GM12878 (cell line): ENCODE measurements at regions not wholly inside any gene's neighbourhood (a gene's known extent, or its start where the extent isn't known, plus 50 kb on each side); places are given as distances from the start of the nearest gene placed in this dataset.

Source experiments
- ATAC-seq: fragments of 200-7000 bp; cut with Tn5 transposase; 3 replicates; pipeline ENCODE4 v1.9.1; 2020; ENCODE audit warnings: mild to moderate bottlenecking, moderate library complexity
- BruUV-seq: library from RNA; stranded (reverse); fragments of 400-500 nt; replicated peaks from 2 replicates; lab custom pipeline; 2021; lab: Mats Ljungman, UMichigan
- CTCF ChIA-PET: fragments of 300-600 bp; sonication (Branson Sonifier 250); formaldehyde crosslinking; extraction: SDS; loops from one replicate; lab custom pipeline; 2021; ENCODE audit warnings: inconsistent platforms; lab: Yijun Ruan, JAX
- POLR2A ChIA-PET: fragments of 350-600 bp; formaldehyde crosslinking; extraction: SDS; loops from one replicate; lab custom pipeline; 2021; ENCODE audit warnings: inconsistent platforms; lab: Charles Lee
- RAD21 ChIA-PET: fragments of 300-600 bp; sonication (Branson Sonifier 250); formaldehyde crosslinking; loops from one replicate; lab custom pipeline; 2023; ENCODE audit warnings: antibody characterized with exemption; ENCODE audit not compliant: unreplicated experiment; lab: Charles Lee
- SMC1A ChIA-PET: fragments of 300-600 bp; sonication (Branson Sonifier 250); formaldehyde crosslinking; loops from one replicate; lab custom pipeline; 2023; ENCODE audit not compliant: unreplicated experiment, uncharacterized antibody; lab: Charles Lee
- DNase-seq: peaks from one replicate; pipeline ENCODE4 v3.0.0-alpha.2; 2011; ENCODE audit warnings: low read depth, low spot score
- FAIRE-seq: peaks from 3 replicates; lab custom pipeline; 2011; peaks lifted over from hg19 to GRCh38; lab: Jason Lieb, UNC
- H2AFZ ChIP-seq: 2 replicates; pipeline ENCODE4 v1.6.0; 2011; ENCODE audit warnings: low read depth, low read length, control low read depth; ENCODE audit not compliant: control insufficient read depth
- H3K27ac ChIP-seq: 2 replicates; pipeline ENCODE4 v1.5.1; 2011; ENCODE audit warnings: control low read depth; ENCODE audit not compliant: control insufficient read depth, insufficient read depth
- H3K27me3 ChIP-seq, 2 experiments: replicated peaks in 1 of 2; 2 replicates each; pipeline versions ENCODE4 v1.6.0 to v1.6.1; 2011; ENCODE audit warnings: low read length in 1 of 2; ENCODE audit not compliant: control insufficient read depth in 2 of 2, insufficient read depth in 2 of 2
- H3K36me3 ChIP-seq, 2 experiments: 2 replicates each; pipeline ENCODE4 v1.5.1; 2011; ENCODE audit warnings: low read length in 1 of 2; ENCODE audit not compliant: control insufficient read depth in 2 of 2, insufficient read depth in 2 of 2
- H3K4me1 ChIP-seq: 2 replicates; pipeline ENCODE4 v1.6.1; 2011; ENCODE audit warnings: mild to moderate bottlenecking, low read length, moderate library complexity, mixed read lengths; ENCODE audit not compliant: control insufficient read depth, insufficient read depth
- H3K4me2 ChIP-seq: 2 replicates; pipeline ENCODE4 v1.6.0; 2011; ENCODE audit warnings: control low read depth; ENCODE audit not compliant: control insufficient read depth, insufficient read depth
- H3K4me3 ChIP-seq: fragments of 200-600 bp; sonication (generic); 2 replicates; pipeline ENCODE4 v1.5.1; 2016
- H3K79me2 ChIP-seq: 2 replicates; pipeline ENCODE4 v1.6.0; 2011; ENCODE audit warnings: low read length; ENCODE audit not compliant: control insufficient read depth, insufficient read depth
- H3K9ac ChIP-seq: 2 replicates; pipeline ENCODE4 v1.8.0; 2011; ENCODE audit warnings: low read length, control low read depth, mixed read lengths; ENCODE audit not compliant: control insufficient read depth, insufficient read depth
- H3K9me3 ChIP-seq: replicated peaks from 3 replicates; pipeline ENCODE4 v1.5.1; 2011; ENCODE audit warnings: mild to moderate bottlenecking, low read length; ENCODE audit not compliant: control insufficient read depth, insufficient read depth
- H4K20me1 ChIP-seq: 2 replicates; pipeline ENCODE4 v1.6.0; 2011; ENCODE audit not compliant: control insufficient read depth, insufficient read depth
- BACH1 ChIP-seq: fragments of 450-650 bp; IDR thresholded peaks from 2 replicates; pipeline ENCODE4 v1.6.1; 2017; ENCODE audit warnings: mild to moderate bottlenecking, borderline replicate concordance
- CHD1 ChIP-seq: IDR thresholded peaks from 2 replicates; pipeline ENCODE4 v1.6.1; 2012; ENCODE audit warnings: low read depth, low read length, improper control_type of control experiment
- CREM ChIP-seq: IDR thresholded peaks from 2 replicates; pipeline ENCODE4 v1.6.1; 2014; ENCODE audit warnings: antibody characterized with exemption, low read depth
- DPF2 ChIP-seq: fragments of 450-650 bp; IDR thresholded peaks from 2 replicates; pipeline ENCODE4 v1.6.1; 2017; ENCODE audit warnings: mild to moderate bottlenecking
- EED ChIP-seq: sonication (generic); IDR thresholded peaks from 2 replicates; pipeline ENCODE4 v1.6.1; 2016; ENCODE audit warnings: antibody characterized with exemption, low read depth
- IKZF1 ChIP-seq: fragments of 450-650 bp; conservative IDR thresholded peaks from 2 replicates; pipeline ENCODE4 v1.6.1; 2017; ENCODE audit warnings: antibody characterized with exemption, mild to moderate bottlenecking
- IKZF2 ChIP-seq, 2 experiments: fragments of 450-650 bp; IDR thresholded peaks; 2 replicates each; pipeline ENCODE4 v1.6.1; 2017; ENCODE audit warnings: mild to moderate bottlenecking in 2 of 2, moderate library complexity in 2 of 2
- JUNB ChIP-seq: IDR thresholded peaks from 2 replicates; pipeline ENCODE4 v1.6.1; 2016; ENCODE audit warnings: antibody characterized with exemption, mild to moderate bottlenecking
- NFIC ChIP-seq: IDR thresholded peaks from 2 replicates; pipeline ENCODE4 v1.6.1; 2012; ENCODE audit warnings: low read depth, mild to moderate bottlenecking, inconsistent platforms, low read length, moderate library complexity
- PBX3 ChIP-seq: IDR thresholded peaks from 2 replicates; pipeline ENCODE4 v1.6.1; 2011; ENCODE audit warnings: mild to moderate bottlenecking, low read depth, low read length, moderate library complexity; ENCODE audit not compliant: insufficient replicate concordance
- POLR2A ChIP-seq: IDR thresholded peaks from 2 replicates; pipeline ENCODE4 v1.6.1; 2011; ENCODE audit warnings: low read depth, mild to moderate bottlenecking, low read length
- RELB ChIP-seq: fragments of 450-650 bp; IDR thresholded peaks from 2 replicates; pipeline ENCODE4 v1.6.1; 2017; ENCODE audit warnings: low read depth, mild to moderate bottlenecking, moderate library complexity
- RUNX3 ChIP-seq: IDR thresholded peaks from 2 replicates; pipeline ENCODE4 v1.6.1; 2012; ENCODE audit warnings: low read length, inconsistent platforms
- SREBF2 ChIP-seq: IDR thresholded peaks from 2 replicates; pipeline ENCODE4 v1.6.1; 2012; ENCODE audit warnings: mild to moderate bottlenecking, low read length
- STAT1 ChIP-seq: fragments of 450-650 bp; conservative IDR thresholded peaks from 2 replicates; pipeline ENCODE4 v1.6.1; 2014; ENCODE audit warnings: antibody characterized with exemption, mild to moderate bottlenecking
- SUZ12 ChIP-seq: fragments of 200-600 bp; sonication (generic); IDR thresholded peaks from one replicate; pipeline ENCODE4 v1.6.1; 2018; ENCODE audit warnings: antibody characterized with exemption, mild to moderate bottlenecking; ENCODE audit not compliant: unreplicated experiment
- WGBS: methylation state at CpG from one replicate; pipeline ENCODE4 v1.1.6; 2016; ENCODE audit warnings: low lambda C conversion rate; ENCODE audit not compliant: insufficient replicate concordance, insufficient coverage; ENCODE audit errors: missing lambda C conversion rate; 5-methylcytosine and 5-hydroxymethylcytosine counted together
- in situ Hi-C: fragments of 300-500 bp; cut with MboI; formaldehyde crosslinking; loops from 9 replicates; pipeline ENCODE4 v1.14.3; 2018; ENCODE audit warnings: mixed read lengths
- intact Hi-C: fragments of 100-400 bp; cut with micrococcal nuclease; formaldehyde crosslinking; loops from one replicate; pipeline ENCODE4 v1.14.2; 2022; ENCODE audit not compliant: unreplicated experiment

GRCh38 chr7:131621652-131622051 is 65.2 kb upstream of the PODXL start:
- TF ChIP-seq POLR2A (no peak), BACH1 (no peak)
- Histone ChIP-seq H3K27me3 (no peaks in the 10 kb centered on the region), H3K4me1 (no peaks in the 10 kb centered on the region; the same call in 1 of the 2 replicates), H3K36me3 (no peaks in the 10 kb centered on the region), H3K27ac (no peak overlapping the region), H3K9me3 (no peaks in the 10 kb centered on the region), H3K9ac (no peak overlapping the region), H4K20me1 (no peaks in the 10 kb centered on the region), H3K79me2 (no peaks in the 10 kb centered on the region), H2AFZ (no peak overlapping the region), H3K4me3 (no peak overlapping the region), H3K4me2 (no peak overlapping the region)
- SMC1A ChIA-PET: interaction anchor here (0.6 kb wide), 1 partner anchor 670 kb away, joined by 3 read pairs; no protein-coding TSS in a partner anchor
- ATAC-seq: no peak
- FAIRE-seq: no peak
- intact Hi-C loops: no loop called here
- DNase-seq: no peak
- 0% methylated on average over 1 of the region's 2 CpGs for WGBS
- CTCF ChIA-PET: no interaction called here
- no TSS peak for BruUV-seq
- RAD21 ChIA-PET: no interaction called here
- POLR2A ChIA-PET: no interaction called here
- in situ Hi-C loops: no loop called here

- RAD21 ChIA-PET: no interaction called here
- intact Hi-C loops (no loop called here), in situ Hi-C loops (no loop called here)
- Histone ChIP-seq H3K4me1 (no peaks in the 10 kb centered on the region; the same call in 1 of the 2 replicates), H2AFZ (no peak overlapping the region), H3K4me3 (no peak overlapping the region), H3K4me2 (no peak overlapping the region), H3K9me3 (no peaks in the 10 kb centered on the region), H3K36me3 (no peaks in the 10 kb centered on the region), H3K79me2 (no peaks in the 10 kb centered on the region), H4K20me1 (no peaks in the 10 kb centered on the region), H3K9ac (no peak overlapping the region), H3K27ac (no peak overlapping the region), H3K27me3 (no peaks in the 10 kb centered on the region)
- ATAC-seq (peak; percentile 68), FAIRE-seq (no peak), DNase-seq (no peak)
- CTCF ChIA-PET: interaction anchor here (0.9 to 1.4 kb wide), 4 partner anchors 12 to 75 kb away, joined by 3 to 5 read pairs (median 3); no protein-coding TSS in a partner anchor
- no TSS peak for BruUV-seq
- SMC1A ChIA-PET: interaction anchor here (1.0 kb wide), 1 partner anchor 57 kb away, joined by 3 read pairs; no protein-coding TSS in a partner anchor
- POLR2A ChIA-PET: no interaction called here
- WGBS: 36% methylated on average over 8 of the region's 8 CpGs
- TF ChIP-seq CREM (peak; percentile 48; the same call in 1 of the 2 replicates), RUNX3 (peak; percentile 91), DPF2 (peak; percentile 69; the same call in 1 of the 2 replicates), EED (peak; percentile 98), SUZ12 (no peak), IKZF2 (IDR thresholded peaks at IDR 0.05) (peak; percentile 74 to 81), STAT1 (no peak), SREBF2 (no peak), RELB (peak; percentile 50; the same call in 1 of the 2 replicates), PBX3 (peak; percentile 20), JUNB (peak; percentile 65), NFIC (peak; percentile 24; the same call in 1 of the 2 replicates), IKZF1 (peak; percentile 93), CHD1 (no peak)
These were observed 64.5 kb upstream of the PODXL start for GRCh38 chr7:131620673-131621609.
